Suprapubic skin (tissue), 4 donors: ENCODE measurements at regions not wholly inside any gene's neighbourhood (a gene's known extent, or its start where the extent isn't known, plus 50 kb on each side); places are given as distances from the start of the nearest gene placed in this dataset.

ENCODE experiments used
- POLR2A ChIP-seq, 2 donors: fragments of 450-650 bp; IDR thresholded peaks; one replicate each; pipeline ENCODE4 v1.6.1; 2017; ENCODE audit warnings: antibody characterized with exemption in 2 of 2, mild to moderate bottlenecking in 2 of 2, moderate library complexity in 2 of 2
- POLR2AphosphoS5 ChIP-seq, 3 donors: sonication (generic); formaldehyde crosslinking; IDR thresholded peaks; one replicate each; pipeline ENCODE4 v1.6.1; 2017; ENCODE audit warnings: antibody characterized with exemption in 3 of 3

- TF ChIP-seq POLR2AphosphoS5 (IDR thresholded peaks at IDR 0.05): no peak
- no peak for TF ChIP-seq POLR2A (IDR thresholded peaks at IDR 0.05)
These were observed 104.6 kb upstream of the FGF3 start for GRCh38 chr11:69923641-69924307.
